ENCODE measurements at regions not wholly inside any gene's neighbourhood (a gene's known extent, or its start where the extent isn't known, plus 50 kb on each side); places are given as distances from the start of the nearest gene placed in this dataset.
A peak's percentile ranks its signal among the peaks of the same experiment; 100 is the strongest.

DNA sequence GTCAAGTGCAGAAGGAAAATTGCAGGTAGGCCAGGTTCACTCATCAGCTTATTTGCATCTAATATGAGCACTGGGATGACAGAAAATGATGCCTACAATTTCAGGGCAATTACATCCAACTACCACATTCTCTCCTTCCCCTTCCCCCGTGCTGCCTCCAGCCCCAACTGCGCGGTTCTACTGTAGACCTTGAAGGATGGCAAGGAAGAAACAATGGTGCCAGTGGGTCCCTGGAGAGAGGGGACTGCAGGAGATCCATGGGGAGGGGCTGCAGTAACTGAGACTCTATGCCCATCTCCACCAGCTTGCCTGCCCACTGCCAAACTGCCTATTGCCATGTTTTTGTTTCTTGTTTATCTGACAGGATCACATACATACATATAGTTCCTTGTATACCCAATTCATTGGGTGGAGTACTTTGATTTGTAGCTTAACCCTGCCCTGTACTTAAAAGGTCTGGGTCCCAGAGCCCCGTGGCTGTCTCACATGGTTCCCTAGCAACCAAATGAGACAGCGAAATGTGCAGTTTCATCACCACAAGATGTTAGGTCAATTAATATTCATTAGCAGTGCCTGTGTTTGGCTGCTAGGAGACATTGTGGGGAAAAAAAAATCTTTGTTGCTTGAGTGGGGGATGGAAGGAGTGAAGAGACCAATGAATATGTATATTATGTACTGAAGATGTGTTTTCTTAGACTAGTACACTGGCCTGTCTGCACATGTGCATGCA, 253.5 kb upstream of the PLET1 start:
- no peak overlapping the region for H3K4me3 ChIP-seq (ENCODE audit: low read length)
- DNase-seq (ENCODE audit: low read depth), result no peak

GRCh38 chr11:112516261-112516660, 255.6 kb upstream of the PLET1 start:
- DNase-seq (ENCODE audit: low read depth), result no peak
- Histone ChIP-seq H3K4me1 (ENCODE audit: control insufficient read depth, insufficient read depth, low read length) (no peaks in the 10 kb centered on the region), H3K9me3 (ENCODE audit: control insufficient read depth, low read length) (no peaks in the 10 kb centered on the region), H3K27me3 (replicated peaks; ENCODE audit: control insufficient read depth, insufficient read depth, low read length) (peaks cover 12% of the 10 kb centered on the region), H3K4me3 (ENCODE audit: low read length) (no peak overlapping the region), H3K9ac (ENCODE audit: low read length) (no peak overlapping the region), H3K36me3 (ENCODE audit: control insufficient read depth, insufficient read depth, low read length, severe bottlenecking) (no peaks in the 10 kb centered on the region)

More for the DNA sequence above, 253.5 kb upstream of the PLET1 start:
- Histone ChIP-seq H3K27me3 (replicated peaks; ENCODE audit: control insufficient read depth, insufficient read depth, low read length) (peaks cover 22% of the 10 kb centered on the region), H3K9ac (ENCODE audit: low read length) (no peak overlapping the region), H3K4me1 (ENCODE audit: control insufficient read depth, insufficient read depth, low read length) (no peaks in the 10 kb centered on the region), H3K36me3 (ENCODE audit: control insufficient read depth, insufficient read depth, low read length, severe bottlenecking) (no peaks in the 10 kb centered on the region), H3K9me3 (ENCODE audit: control insufficient read depth, low read length) (no peaks in the 10 kb centered on the region)

- Histone ChIP-seq H3K9me3 (ENCODE audit: control insufficient read depth, low read length) (no peaks in the 10 kb centered on the region), H3K27me3 (replicated peaks; ENCODE audit: control insufficient read depth, insufficient read depth, low read length) (peaks cover 7% of the 10 kb centered on the region), H3K4me3 (ENCODE audit: low read length) (no peak overlapping the region), H3K9ac (ENCODE audit: low read length) (no peak overlapping the region), H3K4me1 (ENCODE audit: control insufficient read depth, insufficient read depth, low read length) (no peaks in the 10 kb centered on the region), H3K36me3 (ENCODE audit: control insufficient read depth, insufficient read depth, low read length, severe bottlenecking) (no peaks in the 10 kb centered on the region)
- no peak for DNase-seq (ENCODE audit: low read depth)
Measured at GRCh38 chr11:112516755-112517154, 256.1 kb upstream of the PLET1 start.

DNA sequence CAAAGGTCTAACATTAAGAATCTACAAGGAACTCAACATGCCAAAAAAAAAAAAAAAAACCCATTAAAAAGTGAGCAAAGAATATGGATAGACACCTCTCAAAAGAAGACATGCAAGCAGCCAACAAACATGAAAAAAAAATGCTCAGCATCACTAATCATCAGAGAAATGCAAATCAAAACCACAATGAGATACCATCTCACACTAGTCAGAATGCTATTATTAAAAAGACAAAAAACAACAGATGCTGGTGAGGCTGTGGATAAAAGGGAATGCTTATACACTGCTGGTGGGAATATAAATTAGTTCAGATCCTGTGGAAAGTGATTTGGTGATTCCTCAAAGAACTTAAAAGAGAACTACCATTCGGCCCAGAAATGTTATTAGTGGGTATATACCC, 257.7 kb upstream of the PLET1 start:
- H3K9me3 ChIP-seq (ENCODE audit: control insufficient read depth, low read length), result no peaks in the 10 kb centered on the region
- H3K9ac ChIP-seq (ENCODE audit: low read length), result no peak overlapping the region
- no peaks in the 10 kb centered on the region for H3K36me3 ChIP-seq (ENCODE audit: control insufficient read depth, insufficient read depth, low read length, severe bottlenecking)
- no peak for DNase-seq (ENCODE audit: low read depth)
- H3K4me1 ChIP-seq (ENCODE audit: control insufficient read depth, insufficient read depth, low read length), result no peaks in the 10 kb centered on the region
- no peaks in the 10 kb centered on the region for H3K27me3 ChIP-seq (replicated peaks; ENCODE audit: control insufficient read depth, insufficient read depth, low read length)
- no peak overlapping the region for H3K4me3 ChIP-seq (ENCODE audit: low read length)

DNA sequence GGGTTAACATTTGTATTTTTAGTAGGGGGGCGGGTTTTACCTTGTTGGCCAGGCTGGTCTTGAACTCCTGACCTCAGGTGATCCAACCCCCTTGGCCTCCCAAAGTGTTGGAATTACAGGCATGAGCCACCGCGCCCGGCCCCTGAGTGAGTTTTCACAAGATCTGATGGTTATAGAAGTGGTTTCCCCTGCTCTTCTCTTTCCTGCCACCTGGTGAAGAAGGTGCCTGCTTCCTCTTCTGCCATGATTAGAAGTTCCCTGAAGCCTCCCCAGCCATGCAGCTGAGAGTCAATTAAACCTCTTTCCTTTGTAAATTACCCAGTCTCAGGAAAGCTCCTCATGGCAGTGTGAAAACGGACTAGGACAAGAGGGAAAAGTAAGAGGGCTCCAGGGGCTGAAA, 259.1 kb upstream of the PLET1 start:
- no peak for DNase-seq (ENCODE audit: low read depth)
- no peaks in the 10 kb centered on the region for H3K36me3 ChIP-seq (ENCODE audit: control insufficient read depth, insufficient read depth, low read length, severe bottlenecking)
- H3K9ac ChIP-seq (ENCODE audit: low read length), result no peak overlapping the region
- H3K9me3 ChIP-seq (ENCODE audit: control insufficient read depth, low read length), result no peaks in the 10 kb centered on the region
- H3K27me3 ChIP-seq (replicated peaks; ENCODE audit: control insufficient read depth, insufficient read depth, low read length), result no peaks in the 10 kb centered on the region
- no peak overlapping the region for H3K4me3 ChIP-seq (ENCODE audit: low read length)
- H3K4me1 ChIP-seq (ENCODE audit: control insufficient read depth, insufficient read depth, low read length), result peaks cover 6% of the 10 kb centered on the region

DNA sequence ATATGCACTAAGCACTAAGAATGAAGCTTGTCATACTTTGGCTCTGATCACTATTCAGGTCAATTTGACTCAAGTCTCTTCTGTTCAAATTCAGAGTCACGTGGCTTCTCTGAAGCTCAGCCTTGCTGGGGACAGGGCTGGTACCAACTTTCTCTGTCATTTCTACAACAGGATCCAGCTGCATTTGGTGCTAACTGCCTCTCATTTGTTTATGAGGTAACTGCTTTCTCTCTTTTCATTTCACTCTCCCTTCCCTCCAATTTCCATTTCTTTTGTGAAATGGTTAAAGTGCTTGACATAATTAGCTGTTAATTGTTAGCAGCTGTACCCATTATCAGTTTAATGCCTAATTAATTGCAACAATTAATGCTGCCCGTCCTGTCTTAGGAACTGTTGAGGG, 259.7 kb upstream of the PLET1 start:
- no peak overlapping the region for H3K9ac ChIP-seq (ENCODE audit: low read length)
- no peaks in the 10 kb centered on the region for H3K9me3 ChIP-seq (ENCODE audit: control insufficient read depth, low read length)
- peaks cover 12% of the 10 kb centered on the region for H3K4me1 ChIP-seq (ENCODE audit: control insufficient read depth, insufficient read depth, low read length)
- H3K36me3 ChIP-seq (ENCODE audit: control insufficient read depth, insufficient read depth, low read length, severe bottlenecking), result no peaks in the 10 kb centered on the region
- H3K4me3 ChIP-seq (ENCODE audit: low read length), result no peak overlapping the region
- no peaks in the 10 kb centered on the region for H3K27me3 ChIP-seq (replicated peaks; ENCODE audit: control insufficient read depth, insufficient read depth, low read length)
- no peak for DNase-seq (ENCODE audit: low read depth)

- H3K4me3 ChIP-seq (ENCODE audit: low read length), result no peak overlapping the region
- H3K36me3 ChIP-seq (ENCODE audit: control insufficient read depth, insufficient read depth, low read length, severe bottlenecking), result no peaks in the 10 kb centered on the region
- DNase-seq (ENCODE audit: low read depth), result no peak
- no peaks in the 10 kb centered on the region for H3K9me3 ChIP-seq (ENCODE audit: control insufficient read depth, low read length)
- peaks cover 29% of the 10 kb centered on the region for H3K4me1 ChIP-seq (ENCODE audit: control insufficient read depth, insufficient read depth, low read length)
- H3K9ac ChIP-seq (ENCODE audit: low read length), result no peak overlapping the region
- peaks cover 5% of the 10 kb centered on the region for H3K27me3 ChIP-seq (replicated peaks; ENCODE audit: control insufficient read depth, insufficient read depth, low read length)
Measured at GRCh38 chr11:112522536-112522935, 261.9 kb upstream of the PLET1 start.

DNA sequence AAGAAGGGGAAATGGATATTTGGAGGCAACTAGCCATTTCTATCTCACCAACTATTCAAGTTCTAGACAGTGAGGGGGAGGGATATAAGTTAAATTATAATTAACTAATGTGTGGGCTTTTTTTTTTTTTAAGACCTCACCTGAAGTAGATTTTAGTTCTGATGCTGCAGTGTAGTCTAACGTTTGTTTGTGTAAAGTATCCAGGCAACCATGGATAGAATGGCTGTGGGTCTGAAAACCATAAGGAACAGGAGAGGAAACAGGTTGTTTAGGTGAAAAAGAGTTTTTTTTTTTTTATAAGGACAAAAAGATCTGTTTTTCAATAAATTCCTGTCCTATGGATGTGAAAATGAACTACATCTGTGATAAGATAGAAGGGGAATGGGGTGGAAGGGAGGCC, 262.4 kb upstream of the PLET1 start:
- Histone ChIP-seq H3K27me3 (replicated peaks; ENCODE audit: control insufficient read depth, insufficient read depth, low read length) (peaks cover 5% of the 10 kb centered on the region), H3K4me3 (ENCODE audit: low read length) (no peak overlapping the region), H3K36me3 (ENCODE audit: control insufficient read depth, insufficient read depth, low read length, severe bottlenecking) (no peaks in the 10 kb centered on the region), H3K9ac (ENCODE audit: low read length) (no peak overlapping the region), H3K9me3 (ENCODE audit: control insufficient read depth, low read length) (no peaks in the 10 kb centered on the region), H3K4me1 (ENCODE audit: control insufficient read depth, insufficient read depth, low read length) (peaks cover 30% of the 10 kb centered on the region)
- no peak for DNase-seq (ENCODE audit: low read depth)

DNA sequence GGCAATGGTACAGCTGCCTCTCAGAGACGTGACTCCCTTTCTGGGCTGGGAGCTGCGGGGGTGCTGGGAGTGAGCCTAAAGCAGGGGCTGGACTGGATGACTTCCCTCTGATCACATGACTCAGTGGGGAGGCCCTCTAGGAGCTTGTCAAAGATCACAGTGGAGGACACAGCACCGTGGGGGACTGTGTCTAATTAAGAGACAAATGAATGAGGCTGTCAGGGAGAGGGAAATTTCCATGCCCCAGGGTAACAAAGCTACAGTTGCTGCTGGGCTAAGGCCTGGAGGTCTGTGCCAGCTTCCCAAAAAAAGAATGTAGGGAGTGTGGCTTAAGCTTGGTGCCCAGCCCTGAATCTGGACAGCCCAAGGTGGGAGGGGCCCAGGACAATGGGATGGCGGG, 262.8 kb upstream of the PLET1 start:
- Histone ChIP-seq H3K9ac (ENCODE audit: low read length) (no peak overlapping the region), H3K4me1 (ENCODE audit: control insufficient read depth, insufficient read depth, low read length) (peaks cover 30% of the 10 kb centered on the region), H3K4me3 (ENCODE audit: low read length) (no peak overlapping the region), H3K36me3 (ENCODE audit: control insufficient read depth, insufficient read depth, low read length, severe bottlenecking) (no peaks in the 10 kb centered on the region), H3K9me3 (ENCODE audit: control insufficient read depth, low read length) (no peaks in the 10 kb centered on the region), H3K27me3 (replicated peaks; ENCODE audit: control insufficient read depth, insufficient read depth, low read length) (peaks cover 8% of the 10 kb centered on the region)
- DNase-seq (ENCODE audit: low read depth), result peak; percentile 8

- Histone ChIP-seq H3K27me3 (replicated peaks; ENCODE audit: control insufficient read depth, insufficient read depth, low read length) (peaks cover 13% of the 10 kb centered on the region), H3K9ac (ENCODE audit: low read length) (no peak overlapping the region), H3K4me1 (ENCODE audit: control insufficient read depth, insufficient read depth, low read length) (peaks cover 30% of the 10 kb centered on the region), H3K9me3 (ENCODE audit: control insufficient read depth, low read length) (no peaks in the 10 kb centered on the region), H3K36me3 (ENCODE audit: control insufficient read depth, insufficient read depth, low read length, severe bottlenecking) (no peaks in the 10 kb centered on the region), H3K4me3 (ENCODE audit: low read length) (no peak overlapping the region)
- no peak for DNase-seq (ENCODE audit: low read depth)
Measured at GRCh38 chr11:112523951-112524350, 263.3 kb upstream of the PLET1 start.

- DNase-seq (ENCODE audit: low read depth), result no peak
- Histone ChIP-seq H3K4me3 (ENCODE audit: low read length) (no peak overlapping the region), H3K4me1 (ENCODE audit: control insufficient read depth, insufficient read depth, low read length) (peaks cover 30% of the 10 kb centered on the region), H3K36me3 (ENCODE audit: control insufficient read depth, insufficient read depth, low read length, severe bottlenecking) (no peaks in the 10 kb centered on the region), H3K9me3 (ENCODE audit: control insufficient read depth, low read length) (no peaks in the 10 kb centered on the region), H3K9ac (ENCODE audit: low read length) (no peak overlapping the region), H3K27me3 (replicated peaks; ENCODE audit: control insufficient read depth, insufficient read depth, low read length) (peaks cover 19% of the 10 kb centered on the region)
Measured at GRCh38 chr11:112524798-112525197, 264.1 kb upstream of the PLET1 start.

DNA sequence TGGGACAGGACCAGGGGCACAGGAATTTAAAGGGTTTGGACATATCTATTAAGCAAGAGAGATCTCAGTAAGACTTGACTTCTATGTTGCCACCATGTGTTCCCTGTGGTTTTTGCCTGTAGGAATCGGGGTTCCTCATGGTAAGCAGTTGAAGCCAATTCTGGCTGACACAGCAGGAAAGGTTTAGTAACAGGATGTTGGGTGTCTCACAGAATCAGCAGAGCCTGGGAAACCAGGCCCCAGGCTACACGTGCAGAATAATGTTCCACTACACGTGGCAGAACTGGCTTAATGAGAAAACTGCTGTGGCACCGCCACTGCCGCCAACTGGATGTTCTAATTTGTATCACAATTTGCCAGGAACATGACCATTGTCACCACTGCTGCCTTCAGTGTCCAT, 264.6 kb upstream of the PLET1 start:
- Histone ChIP-seq H3K4me3 (ENCODE audit: low read length) (no peak overlapping the region), H3K9me3 (ENCODE audit: control insufficient read depth, low read length) (no peaks in the 10 kb centered on the region), H3K27me3 (replicated peaks; ENCODE audit: control insufficient read depth, insufficient read depth, low read length) (peaks cover 22% of the 10 kb centered on the region), H3K9ac (ENCODE audit: low read length) (no peak overlapping the region), H3K36me3 (ENCODE audit: control insufficient read depth, insufficient read depth, low read length, severe bottlenecking) (no peaks in the 10 kb centered on the region), H3K4me1 (ENCODE audit: control insufficient read depth, insufficient read depth, low read length) (peaks cover 30% of the 10 kb centered on the region)
- DNase-seq (ENCODE audit: low read depth), result no peak

All from adipocyte (in vitro differentiated cells).